Left ventricle myocardium inferior (tissue), 1 donor: ENCODE measurements at regions not wholly inside any gene's neighbourhood (a gene's known extent, or its start where the extent isn't known, plus 50 kb on each side); places are given as distances from the start of the nearest gene placed in this dataset.

Source experiments
- DNase-seq: peaks from one replicate; pipeline ENCODE4 v3.0.0-alpha.2; 2020
- H3K27ac ChIP-seq: fragments of 200-600 bp; replicated peaks from 2 replicates; pipeline ENCODE4 v1.8.0; 2021
- H3K27me3 ChIP-seq: fragments of 200-600 bp; 2 replicates; pipeline ENCODE4 v1.8.0; 2021; ENCODE audit warnings: low read depth
- H3K36me3 ChIP-seq: fragments of 200-600 bp; 2 replicates; pipeline ENCODE4 v1.8.0; 2021
- H3K4me1 ChIP-seq: fragments of 200-600 bp; 2 replicates; pipeline ENCODE4 v1.8.0; 2021
- H3K4me3 ChIP-seq: fragments of 200-600 bp; 2 replicates; pipeline ENCODE4 v1.8.0; 2021; ENCODE audit warnings: mild to moderate bottlenecking, moderate library complexity
- H3K9me3 ChIP-seq: fragments of 200-600 bp; replicated peaks from 2 replicates; pipeline ENCODE4 v1.8.0; 2021
- CTCF ChIP-seq: fragments of 200-600 bp; IDR thresholded peaks from 2 replicates; pipeline ENCODE4 v1.8.0; 2021; ENCODE audit warnings: antibody characterized with exemption, mild to moderate bottlenecking, borderline replicate concordance
- intact Hi-C: fragments of 100-400 bp; cut with micrococcal nuclease; formaldehyde crosslinking; loops from one replicate; pipeline ENCODE4 v1.11.0; 2022
- donor health status: DM: no; HTN: yes; CAD: no; lungs with severe emphysema.

DNA sequence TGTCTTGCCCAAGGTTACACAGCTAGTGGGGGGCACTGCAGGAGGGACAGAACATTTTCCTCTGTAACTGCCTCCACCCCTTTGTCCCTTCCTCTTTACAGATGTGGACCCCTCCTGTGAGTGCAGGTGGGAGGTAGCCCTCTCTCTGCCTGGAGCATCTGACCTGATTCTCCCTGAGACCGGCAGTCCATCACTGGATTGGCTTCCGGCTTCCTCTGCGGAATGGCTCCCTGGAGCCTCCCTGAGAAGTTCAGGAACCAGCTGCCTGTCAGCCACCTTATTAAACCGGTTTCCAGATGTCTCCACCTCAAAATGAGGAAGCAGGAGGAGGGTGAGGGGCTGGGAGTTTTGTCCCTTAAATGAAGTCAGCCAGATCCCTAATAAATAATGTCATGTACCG lies 67.3 kb upstream of the TNP1 start:
- intact Hi-C loops: no loop called here
- no peak for TF ChIP-seq CTCF
- no peak overlapping the region for H3K4me3 ChIP-seq
- H3K27me3 ChIP-seq: no peaks in the 10 kb centered on the region
- DNase-seq: no peak
- H3K4me1 ChIP-seq: peaks cover under 1% of the 10 kb centered on the region
- H3K9me3 ChIP-seq: no peaks in the 10 kb centered on the region
- no peaks in the 10 kb centered on the region for H3K36me3 ChIP-seq
- H3K27ac ChIP-seq: no peak overlapping the region

DNA sequence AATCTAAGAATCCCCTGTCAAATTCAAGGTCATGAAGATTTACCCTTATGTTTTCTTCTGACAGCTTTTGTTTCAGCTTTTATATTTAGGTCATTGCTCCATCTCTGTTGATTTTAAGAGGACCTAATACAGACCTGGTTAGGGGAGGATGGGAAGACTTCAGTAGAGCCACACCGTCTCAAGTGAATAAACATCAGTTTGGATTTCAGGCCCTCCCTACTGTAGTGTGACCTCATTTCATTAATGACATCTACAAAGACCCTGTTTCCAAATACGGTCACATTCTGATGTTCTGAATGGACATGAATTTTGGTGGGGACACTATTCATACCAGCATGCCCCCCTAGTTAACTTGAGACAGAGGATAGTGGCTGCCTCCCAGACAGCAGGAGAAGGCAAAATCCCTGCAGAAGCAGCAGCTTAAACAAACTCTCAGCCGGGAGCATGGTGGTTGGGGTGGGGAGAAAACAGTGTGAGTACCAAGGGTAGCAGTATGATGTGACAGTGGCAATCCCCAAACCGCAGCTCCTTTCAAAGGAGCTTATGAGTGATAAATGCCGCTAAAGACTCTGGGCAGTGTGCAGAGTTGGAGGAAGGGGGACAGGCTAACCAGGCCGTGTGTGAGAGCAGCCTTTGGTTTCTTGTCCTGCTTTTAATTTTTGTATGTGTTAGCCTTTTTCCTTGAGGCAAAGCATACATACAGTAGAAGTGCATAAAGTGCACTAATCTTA lies 65.9 kb upstream of the TNP1 start:
- Histone ChIP-seq H3K9me3 (no peaks in the 10 kb centered on the region), H3K4me3 (no peak overlapping the region), H3K27me3 (no peaks in the 10 kb centered on the region), H3K36me3 (no peaks in the 10 kb centered on the region), H3K27ac (no peak overlapping the region), H3K4me1 (no peaks in the 10 kb centered on the region)
- no peak for TF ChIP-seq CTCF
- DNase-seq: no peak
- intact Hi-C loops: no loop called here

GRCh38 chr2:216925006-216925405 lies 65.1 kb upstream of the TNP1 start:
- no peak for DNase-seq
- Histone ChIP-seq H3K27ac (no peak overlapping the region), H3K4me1 (no peaks in the 10 kb centered on the region), H3K9me3 (no peaks in the 10 kb centered on the region), H3K27me3 (no peaks in the 10 kb centered on the region), H3K36me3 (no peaks in the 10 kb centered on the region), H3K4me3 (no peak overlapping the region)
- TF ChIP-seq CTCF: no peak
- intact Hi-C loops: no loop called here

DNA sequence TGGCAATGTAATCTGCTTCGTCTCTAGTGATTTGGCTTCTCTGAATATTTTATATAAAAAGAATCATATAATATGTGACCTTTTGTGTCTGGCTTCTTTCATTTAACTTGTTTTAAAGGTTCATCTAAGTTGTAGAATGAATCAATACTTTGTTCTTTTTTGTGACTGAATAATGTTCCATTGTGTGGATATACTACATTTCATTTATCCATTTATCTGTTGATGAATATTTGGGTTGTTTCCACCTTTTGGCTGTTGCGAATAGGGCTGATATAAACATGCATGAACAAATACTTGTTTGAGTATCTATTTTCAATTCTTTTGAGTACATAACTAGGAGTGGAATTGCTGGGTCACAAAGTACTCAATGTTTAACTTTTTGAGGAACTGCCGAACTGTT lies 63.8 kb upstream of the TNP1 start:
- intact Hi-C loops: no loop called here

GRCh38 chr2:216922175-216922780 lies 62.4 kb upstream of the TNP1 start:
- H3K4me3 ChIP-seq: no peak overlapping the region
- intact Hi-C loops: no loop called here
- DNase-seq: no peak
- no peak for TF ChIP-seq CTCF
- no peaks in the 10 kb centered on the region for H3K27me3 ChIP-seq
- H3K9me3 ChIP-seq: no peaks in the 10 kb centered on the region
- H3K4me1 ChIP-seq: peaks cover 10% of the 10 kb centered on the region
- no peak overlapping the region for H3K27ac ChIP-seq
- no peaks in the 10 kb centered on the region for H3K36me3 ChIP-seq

More for the DNA sequence above, 63.8 kb upstream of the TNP1 start:
- no peaks in the 10 kb centered on the region for H3K36me3 ChIP-seq
- H3K27me3 ChIP-seq: no peaks in the 10 kb centered on the region
- H3K4me3 ChIP-seq: no peak overlapping the region
- H3K4me1 ChIP-seq: no peaks in the 10 kb centered on the region
- H3K27ac ChIP-seq: no peak overlapping the region
- no peaks in the 10 kb centered on the region for H3K9me3 ChIP-seq
- no peak for TF ChIP-seq CTCF
- DNase-seq: no peak
